Suprapubic skin (tissue), 4 donors: ENCODE measurements at regions not wholly inside any gene's neighbourhood (a gene's known extent, or its start where the extent isn't known, plus 50 kb on each side); places are given as distances from the start of the nearest gene placed in this dataset.

Experiments used
- EP300 ChIP-seq: sonication (generic); formaldehyde crosslinking; IDR thresholded peaks from one replicate; pipeline ENCODE4 v1.6.1; 2017; ENCODE audit warnings: antibody characterized with exemption
- POLR2A ChIP-seq, 2 donors: fragments of 450-650 bp; IDR thresholded peaks; one replicate each; pipeline ENCODE4 v1.6.1; 2017; ENCODE audit warnings: antibody characterized with exemption in 2 of 2, mild to moderate bottlenecking in 2 of 2, moderate library complexity in 2 of 2
- POLR2AphosphoS5 ChIP-seq, 3 donors: sonication (generic); formaldehyde crosslinking; IDR thresholded peaks; one replicate each; pipeline ENCODE4 v1.6.1; 2017; ENCODE audit warnings: antibody characterized with exemption in 3 of 3
- TF ChIP-seq, protein P1 (sequence below), 2 donors: fragments of 200-600 bp in 1 of 2; fragments of 450-650 bp in 1 of 2; sonication (generic) in 1 of 2; IDR thresholded peaks; one replicate each; pipeline ENCODE4 v1.5.1; 2016 to 2019; ENCODE audit warnings: antibody characterized with exemption in 2 of 2, mild to moderate bottlenecking in 1 of 2, moderate library complexity in 1 of 2

DNA sequence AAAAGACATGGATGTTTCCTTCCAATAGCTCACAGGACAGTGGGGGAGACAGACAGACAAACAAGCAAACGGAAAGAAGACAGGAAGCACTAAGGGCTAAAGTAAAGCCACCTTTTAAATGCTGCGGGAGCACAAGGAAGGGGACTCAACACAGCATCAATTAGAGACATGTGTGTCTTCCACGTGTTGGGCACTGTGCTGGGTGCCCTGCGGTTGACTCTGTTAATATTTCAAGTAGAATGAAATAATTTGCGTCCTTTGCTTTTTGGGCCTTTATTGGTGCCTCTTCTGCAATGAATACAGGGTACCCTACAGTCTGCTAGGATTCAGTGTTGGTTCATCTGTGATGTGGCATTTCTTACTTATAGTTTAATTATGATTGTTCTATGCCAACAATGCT lies 90.9 kb upstream of the CPM start:
- TF ChIP-seq, protein P1, sequence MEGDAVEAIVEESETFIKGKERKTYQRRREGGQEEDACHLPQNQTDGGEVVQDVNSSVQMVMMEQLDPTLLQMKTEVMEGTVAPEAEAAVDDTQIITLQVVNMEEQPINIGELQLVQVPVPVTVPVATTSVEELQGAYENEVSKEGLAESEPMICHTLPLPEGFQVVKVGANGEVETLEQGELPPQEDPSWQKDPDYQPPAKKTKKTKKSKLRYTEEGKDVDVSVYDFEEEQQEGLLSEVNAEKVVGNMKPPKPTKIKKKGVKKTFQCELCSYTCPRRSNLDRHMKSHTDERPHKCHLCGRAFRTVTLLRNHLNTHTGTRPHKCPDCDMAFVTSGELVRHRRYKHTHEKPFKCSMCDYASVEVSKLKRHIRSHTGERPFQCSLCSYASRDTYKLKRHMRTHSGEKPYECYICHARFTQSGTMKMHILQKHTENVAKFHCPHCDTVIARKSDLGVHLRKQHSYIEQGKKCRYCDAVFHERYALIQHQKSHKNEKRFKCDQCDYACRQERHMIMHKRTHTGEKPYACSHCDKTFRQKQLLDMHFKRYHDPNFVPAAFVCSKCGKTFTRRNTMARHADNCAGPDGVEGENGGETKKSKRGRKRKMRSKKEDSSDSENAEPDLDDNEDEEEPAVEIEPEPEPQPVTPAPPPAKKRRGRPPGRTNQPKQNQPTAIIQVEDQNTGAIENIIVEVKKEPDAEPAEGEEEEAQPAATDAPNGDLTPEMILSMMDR (IDR thresholded peaks at IDR 0.05): no peak
- TF ChIP-seq POLR2A (IDR thresholded peaks at IDR 0.05): no peak
- TF ChIP-seq POLR2AphosphoS5 (IDR thresholded peaks at IDR 0.05): no peak
- no peak for TF ChIP-seq EP300
